GM06990 (cell line): ENCODE measurements at regions not wholly inside any gene's neighbourhood (a gene's known extent, or its start where the extent isn't known, plus 50 kb on each side); places are given as distances from the start of the nearest gene placed in this dataset.

ENCODE experiments used
- DNase-seq: peaks from one replicate; pipeline ENCODE4 v3.0.0-alpha.2; 2011; ENCODE audit not compliant: insufficient read length; ENCODE audit errors: extremely low read depth
- H3K27me3 ChIP-seq: replicated peaks from 2 replicates; pipeline ENCODE4 v1.6.0; 2011; ENCODE audit warnings: low read length; ENCODE audit not compliant: control insufficient read depth, insufficient read depth
- H3K36me3 ChIP-seq: 2 replicates; pipeline ENCODE4 v1.5.1; 2011; ENCODE audit warnings: low read length; ENCODE audit not compliant: control insufficient read depth, insufficient read depth
- H3K4me3 ChIP-seq: replicated peaks from 2 replicates; pipeline ENCODE4 v1.5.1; 2011; ENCODE audit warnings: low read depth, mild to moderate bottlenecking, control low read depth, low read length
- CTCF ChIP-seq: IDR thresholded peaks from 2 replicates; pipeline ENCODE4 v1.5.1; 2011; ENCODE audit warnings: low read length, control low read depth, mild to moderate bottlenecking, inconsistent platforms; ENCODE audit not compliant: insufficient read depth, poor library complexity, severe bottlenecking

- Histone ChIP-seq H3K27me3 (no peaks in the 10 kb centered on the region), H3K36me3 (no peaks in the 10 kb centered on the region), H3K4me3 (no peak overlapping the region)
- no peak for TF ChIP-seq CTCF
- no peak for DNase-seq
Measured at GRCh38 chr3:83868909-83869567, 1089.8 kb upstream of the CADM2 start.

GRCh38 chr3:83873550-83873949 lies 1085.2 kb upstream of the CADM2 start:
- no peak for TF ChIP-seq CTCF
- Histone ChIP-seq H3K27me3 (no peaks in the 10 kb centered on the region), H3K4me3 (no peak overlapping the region), H3K36me3 (no peaks in the 10 kb centered on the region)
- no peak for DNase-seq

GRCh38 chr3:83877910-83878309 lies 1080.9 kb upstream of the CADM2 start:
- no peaks in the 10 kb centered on the region for H3K27me3 ChIP-seq
- DNase-seq, result no peak
- no peak for TF ChIP-seq CTCF
- no peaks in the 10 kb centered on the region for H3K36me3 ChIP-seq
- H3K4me3 ChIP-seq, result no peak overlapping the region

- no peak for DNase-seq
- no peaks in the 10 kb centered on the region for H3K27me3 ChIP-seq
- no peak for TF ChIP-seq CTCF
- H3K4me3 ChIP-seq, result no peak overlapping the region
- H3K36me3 ChIP-seq, result no peaks in the 10 kb centered on the region
Measured at GRCh38 chr3:83882701-83883100, 1076.1 kb upstream of the CADM2 start.

GRCh38 chr3:83890039-83890762 lies 1068.6 kb upstream of the CADM2 start:
- Histone ChIP-seq H3K27me3 (no peaks in the 10 kb centered on the region), H3K36me3 (no peaks in the 10 kb centered on the region), H3K4me3 (no peak overlapping the region)
- TF ChIP-seq CTCF, result no peak
- no peak for DNase-seq

GRCh38 chr3:83890763-83891135 lies 1068.0 kb upstream of the CADM2 start:
- Histone ChIP-seq H3K4me3 (no peak overlapping the region), H3K27me3 (no peaks in the 10 kb centered on the region), H3K36me3 (no peaks in the 10 kb centered on the region)
- no peak for DNase-seq
- TF ChIP-seq CTCF, result no peak
